DOHH2 (cell line): ENCODE measurements at regions not wholly inside any gene's neighbourhood (a gene's known extent, or its start where the extent isn't known, plus 50 kb on each side); places are given as distances from the start of the nearest gene placed in this dataset.

Source experiments
- CTCF ChIP-seq: fragments of 200-600 bp; sonication (generic); IDR thresholded peaks from one replicate; pipeline ENCODE4 v1.5.1; 2014; ENCODE audit warnings: antibody characterized with exemption, mild to moderate bottlenecking, low read depth, low read length; ENCODE audit not compliant: poor library complexity, severe bottlenecking
- EZH2phosphoT487 ChIP-seq: fragments of 200-600 bp; sonication (generic); IDR thresholded peaks from 2 replicates; pipeline ENCODE4 v1.6.1; 2017; ENCODE audit warnings: borderline replicate concordance, mild to moderate bottlenecking, antibody characterized with exemption, low read length, moderate library complexity, mixed read lengths

GRCh38 chr6:67131827-67132226 is 1424.8 kb upstream of the EYS start:
- TF ChIP-seq CTCF (no peak), EZH2phosphoT487 (no peak)
